Neural progenitor cell (in vitro differentiated cells): ENCODE measurements at regions not wholly inside any gene's neighbourhood (a gene's known extent, or its start where the extent isn't known, plus 50 kb on each side); places are given as distances from the start of the nearest gene placed in this dataset.

ENCODE experiments used
- CTCF ChIP-seq: fragments of 200-600 bp; sonication (generic); IDR thresholded peaks from 2 replicates; pipeline ENCODE4 v1.5.1; 2017; ENCODE audit warnings: antibody characterized with exemption, mild to moderate bottlenecking
- EZH2phosphoT487 ChIP-seq: fragments of 200-600 bp; sonication (generic); IDR thresholded peaks from 2 replicates; pipeline ENCODE4 v1.6.1; 2017; ENCODE audit warnings: antibody characterized with exemption

- TF ChIP-seq CTCF (no peak), EZH2phosphoT487 (no peak)
These were observed 196.2 kb upstream of the CFAP20DC start for GRCh38 chr3:59245859-59246501.
